ENCODE measurements at regions not wholly inside any gene's neighbourhood (a gene's known extent, or its start where the extent isn't known, plus 50 kb on each side); places are given as distances from the start of the nearest gene placed in this dataset.

DNA sequence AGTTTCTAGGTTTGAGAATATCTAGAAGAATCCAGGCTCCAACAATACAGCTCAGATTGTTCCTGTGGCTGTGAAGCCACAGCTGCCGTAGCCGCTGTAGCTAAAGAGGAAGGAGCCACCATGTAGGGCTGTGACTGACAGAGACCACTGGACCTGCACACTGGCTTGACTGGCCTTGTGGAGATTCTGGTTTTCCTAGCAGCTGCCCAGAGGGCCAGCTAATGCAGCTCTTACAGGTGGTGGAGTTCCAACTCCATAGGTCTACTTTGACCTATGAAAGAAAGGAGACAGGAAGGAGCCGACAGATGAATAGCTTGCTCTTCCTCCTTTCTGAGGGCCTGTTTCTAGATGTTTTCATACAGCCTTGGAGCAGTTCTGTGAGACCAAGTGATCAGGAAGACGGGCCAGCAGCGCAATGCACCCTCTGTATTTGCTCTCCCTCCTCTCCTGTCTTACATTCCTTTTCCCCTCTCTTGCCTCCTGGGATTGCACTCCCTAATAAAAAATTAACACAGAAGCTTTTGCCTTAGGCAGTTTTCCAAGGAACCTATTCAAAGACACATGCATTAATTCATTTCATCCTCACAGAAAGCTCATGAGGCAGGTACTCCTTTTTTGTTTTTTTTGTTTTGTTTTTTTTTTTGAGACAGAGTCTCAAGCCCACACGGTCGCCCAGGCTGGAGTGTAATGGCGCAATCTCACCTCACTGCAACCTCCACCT is 51.8 kb upstream of the MYB start:
- TF ChIP-seq, protein P1, sequence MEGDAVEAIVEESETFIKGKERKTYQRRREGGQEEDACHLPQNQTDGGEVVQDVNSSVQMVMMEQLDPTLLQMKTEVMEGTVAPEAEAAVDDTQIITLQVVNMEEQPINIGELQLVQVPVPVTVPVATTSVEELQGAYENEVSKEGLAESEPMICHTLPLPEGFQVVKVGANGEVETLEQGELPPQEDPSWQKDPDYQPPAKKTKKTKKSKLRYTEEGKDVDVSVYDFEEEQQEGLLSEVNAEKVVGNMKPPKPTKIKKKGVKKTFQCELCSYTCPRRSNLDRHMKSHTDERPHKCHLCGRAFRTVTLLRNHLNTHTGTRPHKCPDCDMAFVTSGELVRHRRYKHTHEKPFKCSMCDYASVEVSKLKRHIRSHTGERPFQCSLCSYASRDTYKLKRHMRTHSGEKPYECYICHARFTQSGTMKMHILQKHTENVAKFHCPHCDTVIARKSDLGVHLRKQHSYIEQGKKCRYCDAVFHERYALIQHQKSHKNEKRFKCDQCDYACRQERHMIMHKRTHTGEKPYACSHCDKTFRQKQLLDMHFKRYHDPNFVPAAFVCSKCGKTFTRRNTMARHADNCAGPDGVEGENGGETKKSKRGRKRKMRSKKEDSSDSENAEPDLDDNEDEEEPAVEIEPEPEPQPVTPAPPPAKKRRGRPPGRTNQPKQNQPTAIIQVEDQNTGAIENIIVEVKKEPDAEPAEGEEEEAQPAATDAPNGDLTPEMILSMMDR (IDR thresholded peaks at IDR 0.05; ENCODE audit: insufficient read depth, low read depth, low read length) = no peak
- H3K27me3 ChIP-seq (ENCODE audit: control insufficient read depth, insufficient read depth, low read length) = peaks cover 4% of the 10 kb centered on the region
- no peak for DNase-seq (ENCODE audit: low read depth)
- H3K36me3 ChIP-seq (ENCODE audit: control insufficient read depth, insufficient read depth, low read length) = no peaks in the 10 kb centered on the region
- CTCF ChIA-PET = interaction anchor here (0.8 kb wide), 1 partner anchor 15 kb away, joined by 4 read pairs; no protein-coding TSS in a partner anchor
- POLR2A ChIA-PET = no interaction called here
- no peak overlapping the region for H3K4me3 ChIP-seq (ENCODE audit: low read depth, low read length)

DNA sequence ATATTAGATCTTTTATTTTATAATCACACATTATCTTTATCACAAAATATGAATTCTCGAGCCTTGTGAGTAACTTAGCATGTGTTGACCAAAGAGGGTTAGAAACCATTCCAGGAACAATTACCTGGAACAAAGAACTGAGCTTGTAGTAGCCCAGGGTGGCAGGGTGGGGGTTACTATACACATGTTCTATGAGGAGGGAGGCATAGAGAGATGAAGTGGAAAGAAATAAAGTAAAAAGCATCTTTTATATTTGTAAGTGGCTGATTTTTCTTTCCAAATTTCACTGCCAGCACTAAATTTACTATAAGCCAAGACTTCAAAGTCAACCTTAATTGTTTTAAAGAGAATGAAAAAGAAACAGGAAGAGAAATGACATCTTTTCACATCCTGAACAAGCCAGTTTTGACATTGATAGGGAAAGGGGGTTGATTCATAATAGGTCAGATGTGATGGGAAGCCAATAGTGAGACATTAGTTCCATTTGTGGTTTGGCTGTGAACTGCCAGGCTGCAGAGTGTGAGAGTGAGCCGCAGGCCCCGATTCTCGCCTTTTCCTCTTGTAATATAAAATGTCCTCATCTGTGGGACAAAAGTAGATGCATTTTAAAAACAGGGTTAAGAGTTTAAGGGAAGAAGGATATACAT is 52.7 kb upstream of the MYB start:
- no peak for DNase-seq (ENCODE audit: low read depth)
- Histone ChIP-seq H3K27me3 (ENCODE audit: control insufficient read depth, insufficient read depth, low read length) (peaks cover 4% of the 10 kb centered on the region), H3K36me3 (ENCODE audit: control insufficient read depth, insufficient read depth, low read length) (no peaks in the 10 kb centered on the region), H3K4me3 (ENCODE audit: low read depth, low read length) (no peak overlapping the region)
- ChIA-PET CTCF (no interaction called here), POLR2A (no interaction called here)
- TF ChIP-seq, protein P1 (IDR thresholded peaks at IDR 0.05; ENCODE audit: insufficient read depth, low read depth, low read length) = no peak

DNA sequence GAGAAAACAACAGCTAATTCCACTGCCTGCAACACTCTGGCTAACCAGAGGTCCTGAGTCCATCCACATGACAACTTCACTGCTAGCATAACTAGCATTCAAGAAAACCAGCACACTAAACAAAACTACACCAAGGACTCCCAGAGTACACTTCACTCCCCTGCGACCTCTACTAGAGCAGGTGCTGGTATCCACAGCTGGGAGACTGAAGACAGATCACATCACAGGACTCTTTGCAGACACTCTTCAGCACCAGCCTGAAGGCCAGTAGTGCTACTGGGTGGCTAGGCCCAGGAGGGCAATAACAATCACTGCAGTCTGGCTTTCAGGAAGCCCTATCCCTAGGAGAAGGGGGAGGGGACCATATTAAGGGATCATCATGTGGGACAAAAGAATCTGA is 54.4 kb upstream of the MYB start:
- CTCF ChIA-PET = no interaction called here

DNA sequence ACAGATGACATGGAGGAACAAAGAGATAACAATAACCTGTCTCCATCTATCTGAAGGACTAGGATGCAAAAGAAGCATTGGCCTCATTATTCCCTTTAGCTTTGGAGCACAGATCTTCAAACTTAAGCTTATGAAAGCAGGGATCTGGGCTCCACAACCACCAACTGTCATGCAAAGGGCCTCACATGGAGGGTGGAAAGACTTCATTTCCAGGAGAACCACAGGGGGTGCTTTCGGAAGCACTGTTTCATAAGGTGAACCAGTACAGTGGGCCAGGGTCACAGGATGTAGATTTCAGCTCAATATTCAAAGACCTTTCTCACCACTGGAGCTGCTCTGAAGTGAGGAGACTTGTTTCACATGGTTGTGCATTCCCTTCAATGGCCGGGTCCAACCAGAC is 55.1 kb upstream of the MYB start:
- TF ChIP-seq, protein P1 (IDR thresholded peaks at IDR 0.05; ENCODE audit: insufficient read depth, low read depth, low read length) = no peak

More for the DNA sequence above, 54.4 kb upstream of the MYB start:
- TF ChIP-seq, protein P1 (IDR thresholded peaks at IDR 0.05; ENCODE audit: insufficient read depth, low read depth, low read length) = no peak
- POLR2A ChIA-PET = no interaction called here
- DNase-seq (ENCODE audit: low read depth) = no peak
- Histone ChIP-seq H3K36me3 (ENCODE audit: control insufficient read depth, insufficient read depth, low read length) (no peaks in the 10 kb centered on the region), H3K4me3 (ENCODE audit: low read depth, low read length) (no peak overlapping the region), H3K27me3 (ENCODE audit: control insufficient read depth, insufficient read depth, low read length) (peaks cover 4% of the 10 kb centered on the region)

DNA sequence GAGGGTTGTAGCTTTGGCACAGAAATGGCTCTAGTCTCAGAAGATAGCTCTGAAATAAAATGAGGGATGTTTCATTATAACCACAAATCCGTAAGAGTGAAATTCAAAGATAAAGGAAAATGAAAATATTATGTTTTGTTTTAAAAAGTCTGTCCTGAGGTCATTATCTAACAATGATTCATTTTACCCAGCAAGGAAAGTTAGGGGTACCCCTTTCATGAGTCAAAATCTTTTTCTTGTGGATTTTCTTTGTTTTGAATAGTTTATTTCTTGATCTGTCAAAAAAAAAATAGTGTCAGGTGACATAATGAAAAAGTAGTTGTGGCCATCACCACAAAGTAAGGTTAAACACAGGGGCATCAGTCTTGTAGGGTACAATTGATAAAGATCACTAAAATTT is 59.7 kb upstream of the MYB start:
- Histone ChIP-seq H3K4me3 (ENCODE audit: low read depth, low read length) (no peak overlapping the region), H3K27me3 (ENCODE audit: control insufficient read depth, insufficient read depth, low read length) (peaks cover 5% of the 10 kb centered on the region), H3K36me3 (ENCODE audit: control insufficient read depth, insufficient read depth, low read length) (no peaks in the 10 kb centered on the region)
- ChIA-PET CTCF (interaction anchor here (0.6 kb wide), 1 partner anchor 37 kb away, joined by 4 read pairs; no protein-coding TSS in a partner anchor), POLR2A (no interaction called here)
- TF ChIP-seq, protein P1 (IDR thresholded peaks at IDR 0.05; ENCODE audit: insufficient read depth, low read depth, low read length) = no peak
- no peak for DNase-seq (ENCODE audit: low read depth)

More for the DNA sequence above, 55.1 kb upstream of the MYB start:
- H3K36me3 ChIP-seq (ENCODE audit: control insufficient read depth, insufficient read depth, low read length) = no peaks in the 10 kb centered on the region
- H3K4me3 ChIP-seq (ENCODE audit: low read depth, low read length) = no peak overlapping the region
- DNase-seq (ENCODE audit: low read depth) = no peak
- ChIA-PET CTCF (no interaction called here), POLR2A (no interaction called here)
- peaks cover 4% of the 10 kb centered on the region for H3K27me3 ChIP-seq (ENCODE audit: control insufficient read depth, insufficient read depth, low read length)

Measured in BJ (cell line).